ENCODE measurements at regions not wholly inside any gene's neighbourhood (a gene's known extent, or its start where the extent isn't known, plus 50 kb on each side); places are given as distances from the start of the nearest gene placed in this dataset.
"Not testable (repeated sequence)": the region's sequence is repeated elsewhere in the genome, so short reads cannot be mapped to it uniquely, and the experiment has no call there.

DNA sequence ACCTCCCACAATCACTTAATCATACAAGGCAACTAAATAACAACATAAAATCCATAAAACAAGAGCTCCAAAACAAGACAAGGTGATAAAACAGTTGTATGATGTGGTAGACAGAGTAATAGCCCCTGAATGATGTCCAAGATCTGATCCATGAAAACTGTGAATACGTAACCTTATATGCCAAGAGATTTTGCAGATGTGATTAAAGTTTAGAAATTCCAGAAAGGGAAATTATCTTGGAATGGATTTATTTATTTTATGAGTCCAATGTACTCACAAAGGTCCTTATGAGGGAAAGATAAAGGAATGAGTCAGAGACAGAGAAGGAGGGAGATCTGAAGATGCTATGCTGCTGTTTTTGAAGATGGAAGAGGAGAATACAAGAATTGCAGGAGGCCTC is 1775.7 kb upstream of the C9orf72 start:
- no peak for DNase-seq
- no peak overlapping the region for H3K27ac Mint-ChIP-seq
- no peaks in the 10 kb centered on the region for H3K27me3 Mint-ChIP-seq
- no peak overlapping the region for H3K4me3 Mint-ChIP-seq
- no peaks in the 10 kb centered on the region for H3K4me1 Mint-ChIP-seq
- H3K9me3 Mint-ChIP-seq, result peaks cover 0 to 12% of the 10 kb centered on the region in 2 donors
- no peak for ATAC-seq

DNA sequence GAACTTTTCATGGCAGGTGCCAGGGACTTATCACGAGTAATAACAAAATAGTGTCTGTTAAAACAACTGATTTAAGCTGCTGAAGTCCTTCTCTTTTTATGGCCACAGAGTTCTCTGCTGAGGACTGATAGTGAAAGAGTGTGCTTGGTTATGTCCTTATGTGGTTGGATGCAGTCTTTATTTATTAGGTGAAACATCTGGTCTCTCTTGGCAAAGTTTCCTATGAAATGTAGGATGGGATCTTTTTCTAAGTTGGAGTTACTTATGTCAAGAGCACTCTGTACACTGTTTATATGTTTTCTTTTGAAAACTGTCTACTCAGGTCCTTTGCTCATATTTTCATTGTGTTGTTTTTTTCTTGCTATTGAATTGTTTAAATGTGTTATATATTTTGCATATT is 1816.1 kb upstream of the C9orf72 start:
- H3K4me3 Mint-ChIP-seq, result no peak overlapping the region

DNA sequence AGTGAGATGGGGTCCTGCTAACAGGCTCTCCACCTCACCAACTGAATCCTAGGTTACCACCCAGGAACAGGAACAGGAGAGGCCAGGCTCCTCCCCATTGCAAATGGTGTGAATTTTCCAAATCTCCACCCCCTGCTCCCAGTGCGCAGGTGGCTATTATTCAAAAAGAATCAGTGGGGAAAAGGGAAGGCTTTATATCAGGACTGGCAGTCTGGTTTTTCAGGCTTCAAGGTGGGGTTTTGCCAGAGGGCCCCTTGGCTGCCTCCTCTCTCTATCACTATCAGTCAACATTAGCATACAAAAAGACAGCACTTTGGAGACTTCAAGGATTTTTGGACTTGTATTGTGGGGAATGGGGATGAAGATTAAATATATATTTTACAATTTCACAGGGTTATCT is 1817.6 kb upstream of the C9orf72 start:
- no peaks in the 10 kb centered on the region for H3K27me3 Mint-ChIP-seq
- H3K4me3 Mint-ChIP-seq, result no peak overlapping the region
- ATAC-seq (no peak), DNase-seq (no peak)
- no peak overlapping the region for H3K27ac Mint-ChIP-seq
- H3K4me1 Mint-ChIP-seq, result no peaks in the 10 kb centered on the region
- H3K9me3 Mint-ChIP-seq, result peaks cover 0 to 14% of the 10 kb centered on the region in 2 donors

More for the DNA sequence above, 1816.1 kb upstream of the C9orf72 start:
- Mint-ChIP-seq H3K27me3 (no peaks in the 10 kb centered on the region), H3K9me3 (peaks cover 0 to 19% of the 10 kb centered on the region in 2 donors), H3K27ac (no peak overlapping the region), H3K4me1 (no peaks in the 10 kb centered on the region)
- no peak for DNase-seq
- no peak for ATAC-seq

DNA sequence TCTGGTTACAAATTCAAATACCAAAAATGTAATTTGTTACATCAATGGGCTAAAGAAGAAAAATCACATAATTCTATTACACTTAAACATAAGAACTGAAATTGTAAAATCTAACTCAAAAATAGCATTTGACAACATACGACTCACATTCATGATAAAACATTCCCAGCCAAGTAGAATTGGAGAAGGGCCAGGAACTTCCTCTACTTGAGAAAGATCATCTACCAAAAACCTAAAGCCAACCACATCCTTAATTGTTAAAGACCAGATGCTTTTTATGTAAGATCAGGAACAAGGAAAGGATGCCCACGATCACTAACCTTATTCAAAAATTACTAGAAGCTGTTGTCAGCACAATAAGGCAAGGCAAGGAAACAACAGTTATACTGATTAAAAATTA is 1819.8 kb upstream of the C9orf72 start:
- H3K4me1 Mint-ChIP-seq, result no peaks in the 10 kb centered on the region
- peaks cover 0 to 14% of the 10 kb centered on the region in 2 donors for H3K9me3 Mint-ChIP-seq
- H3K4me3 Mint-ChIP-seq, result no peak overlapping the region
- ATAC-seq (no peak), DNase-seq (no peak)
- H3K27me3 Mint-ChIP-seq, result no peaks in the 10 kb centered on the region
- H3K27ac Mint-ChIP-seq, result no peak overlapping the region

DNA sequence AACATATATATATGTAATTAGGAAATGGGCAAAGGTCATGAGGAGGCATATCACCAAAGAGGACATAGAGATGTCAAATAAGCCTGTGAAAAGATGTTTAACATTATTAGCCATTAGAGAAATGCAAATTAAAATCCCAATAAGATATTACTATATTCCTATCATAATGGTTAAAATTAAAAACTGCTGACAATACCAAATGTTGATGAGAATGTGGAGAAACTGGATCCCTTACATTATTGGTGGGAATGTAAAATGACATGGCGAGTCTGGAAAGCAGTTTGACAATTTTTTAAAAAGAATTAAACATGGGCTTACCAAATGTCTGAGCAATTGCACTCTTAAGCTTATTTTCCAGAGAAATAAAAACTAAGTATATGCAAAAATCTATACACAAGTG is 1821.6 kb upstream of the C9orf72 start:
- ATAC-seq (no peak), DNase-seq (no peak)
- H3K27ac Mint-ChIP-seq, result no peak overlapping the region
- no peaks in the 10 kb centered on the region for H3K27me3 Mint-ChIP-seq
- peaks cover 0 to 8% of the 10 kb centered on the region in 2 donors for H3K9me3 Mint-ChIP-seq
- H3K4me3 Mint-ChIP-seq, result no peak overlapping the region
- no peaks in the 10 kb centered on the region for H3K4me1 Mint-ChIP-seq

DNA sequence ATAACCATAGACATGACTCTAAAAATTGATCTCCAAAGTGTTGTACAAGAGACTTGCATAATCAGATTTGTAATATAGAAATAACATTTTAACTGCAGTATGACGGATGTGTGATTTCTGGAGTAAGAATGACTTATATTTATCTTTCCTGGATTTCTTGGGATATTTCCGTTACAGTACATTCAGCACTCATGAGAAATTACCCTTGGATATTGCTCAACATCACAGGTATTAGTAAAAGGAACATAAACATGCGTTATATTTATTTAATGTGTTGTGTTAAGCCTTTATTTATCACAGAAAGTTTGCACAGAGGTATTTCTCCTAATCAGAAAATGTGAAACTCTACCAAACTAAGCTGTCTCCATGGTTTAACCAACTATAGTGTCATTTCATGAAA is 1823.9 kb upstream of the C9orf72 start:
- no peak for ATAC-seq
- no peak for DNase-seq
- H3K4me1 Mint-ChIP-seq, result no peaks in the 10 kb centered on the region
- no peaks in the 10 kb centered on the region for H3K27me3 Mint-ChIP-seq
- H3K4me3 Mint-ChIP-seq, result no peak overlapping the region
- no peaks in the 10 kb centered on the region for H3K9me3 Mint-ChIP-seq
- no peak overlapping the region for H3K27ac Mint-ChIP-seq

DNA sequence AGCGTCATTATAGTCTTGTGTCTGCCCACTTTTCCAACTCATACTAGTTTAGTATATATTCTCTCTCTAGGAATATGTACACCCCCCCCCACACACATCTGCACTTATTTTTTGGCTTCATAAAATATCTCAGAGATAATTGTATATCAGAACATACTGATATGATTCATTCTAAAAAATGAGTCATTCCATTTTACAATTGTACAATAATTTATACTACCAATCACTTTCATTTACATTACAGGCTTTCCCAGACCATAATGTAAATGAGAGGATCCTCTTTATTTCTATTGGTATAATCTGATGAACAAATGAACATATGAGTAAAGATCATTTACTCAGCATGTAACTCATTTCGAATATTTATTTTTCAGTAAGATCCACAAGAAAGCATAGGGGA is 1842.9 kb upstream of the C9orf72 start:
- Mint-ChIP-seq H3K27ac (no peak overlapping the region), H3K9me3 (peaks cover 0 to 4% of the 10 kb centered on the region in 2 donors), H3K4me1 (no peaks in the 10 kb centered on the region), H3K4me3 (no peak overlapping the region), H3K27me3 (no peaks in the 10 kb centered on the region)
- ATAC-seq (no peak), DNase-seq (no peak)

DNA sequence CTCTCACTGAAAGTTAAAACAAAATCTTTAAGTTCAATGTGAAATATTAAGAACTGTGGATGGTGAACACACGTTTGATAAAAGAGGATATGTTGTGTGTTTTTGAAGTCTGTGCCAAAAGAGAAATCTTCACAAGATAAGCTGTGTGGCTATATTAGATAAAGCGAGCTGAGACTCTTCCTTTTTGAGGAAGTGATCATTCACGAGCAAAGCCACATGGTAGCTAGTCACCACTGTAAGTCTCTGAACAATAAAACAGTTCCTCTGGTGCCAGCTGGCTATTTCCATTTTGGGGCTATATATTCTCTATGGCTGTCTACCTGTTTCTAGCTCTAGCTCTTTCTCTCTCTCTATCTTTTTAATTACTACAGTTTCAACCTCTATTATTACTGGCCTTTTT is 1849.2 kb upstream of the C9orf72 start:
- ATAC-seq, result no peak
- no peak overlapping the region for H3K27ac Mint-ChIP-seq
- DNase-seq, result no peak
- peaks cover 0 to 4% of the 10 kb centered on the region in 2 donors for H3K9me3 Mint-ChIP-seq
- no peaks in the 10 kb centered on the region for H3K4me1 Mint-ChIP-seq
- H3K27me3 Mint-ChIP-seq, result no peaks in the 10 kb centered on the region
- no peak overlapping the region for H3K4me3 Mint-ChIP-seq

DNA sequence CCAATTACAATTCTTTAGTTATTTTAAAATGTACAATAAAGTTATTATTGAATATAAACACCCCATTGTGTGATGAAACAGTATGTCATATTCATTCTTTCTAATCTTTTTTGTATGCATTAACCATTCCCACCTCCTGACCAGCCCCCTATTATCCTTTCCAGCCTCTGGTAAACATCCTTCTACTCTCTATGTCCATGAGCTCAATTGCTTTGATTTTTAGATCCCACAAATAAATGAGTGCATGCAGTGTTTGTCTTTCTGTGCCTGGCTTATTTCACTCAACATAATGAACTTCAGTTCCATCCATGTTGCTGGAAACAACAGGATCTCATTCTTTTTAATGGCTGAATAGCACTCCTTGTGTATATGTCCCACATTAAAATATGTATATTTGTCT is 1858.9 kb upstream of the C9orf72 start:
- Mint-ChIP-seq H3K27me3 (no peaks in the 10 kb centered on the region), H3K27ac (no peak overlapping the region), H3K4me1 (no peaks in the 10 kb centered on the region), H3K4me3 (no peak overlapping the region), H3K9me3 (peaks cover 0 to 12% of the 10 kb centered on the region in 2 donors)
- ATAC-seq (no peak), DNase-seq (no peak)

DNA sequence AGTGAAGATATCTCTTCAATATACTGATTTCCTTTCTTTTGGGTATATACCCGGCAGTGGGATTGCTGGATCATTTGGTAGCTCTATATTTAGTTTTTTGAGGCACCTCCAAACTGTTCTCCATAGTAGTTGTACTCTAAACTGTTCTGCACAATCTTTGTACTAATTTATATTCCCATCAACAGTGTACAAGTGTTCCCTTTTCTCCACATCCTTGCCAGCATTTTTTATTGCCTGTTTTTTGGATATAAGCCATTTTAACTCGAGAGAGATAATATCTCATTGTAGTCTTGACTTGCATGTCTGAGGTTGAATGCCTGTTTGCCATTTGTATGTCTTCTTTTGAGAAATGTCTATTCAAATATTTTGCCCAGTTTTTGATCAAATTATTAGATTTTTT is 1859.4 kb upstream of the C9orf72 start:
- peaks cover 0 to 12% of the 10 kb centered on the region in 2 donors for H3K9me3 Mint-ChIP-seq
- H3K4me1 Mint-ChIP-seq, DNase-seq, H3K4me3 Mint-ChIP-seq, H3K27ac Mint-ChIP-seq, ATAC-seq, H3K27me3 Mint-ChIP-seq: not testable (repeated sequence)

DNA sequence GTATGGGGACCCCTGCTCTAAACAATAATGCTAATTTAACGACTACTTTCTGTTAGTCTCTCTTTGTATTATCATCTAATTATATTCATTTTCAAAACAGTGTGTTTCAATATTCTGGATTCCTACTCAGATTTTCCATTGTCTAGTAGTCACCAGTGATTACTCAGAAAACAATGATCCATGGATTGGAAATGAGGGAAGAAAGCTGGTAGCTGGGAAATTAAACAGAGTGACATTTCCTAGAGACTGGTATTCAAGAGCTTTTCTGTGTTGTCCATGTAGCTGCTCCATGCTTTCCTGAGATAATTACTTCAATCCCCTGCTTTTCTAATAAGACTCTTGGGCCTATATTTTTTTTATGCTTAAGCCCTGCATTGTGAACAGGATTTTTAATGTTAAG is 1862.1 kb upstream of the C9orf72 start:
- H3K9me3 Mint-ChIP-seq, result peaks cover 0 to 12% of the 10 kb centered on the region in 2 donors
- H3K27ac Mint-ChIP-seq, result no peak overlapping the region
- no peaks in the 10 kb centered on the region for H3K27me3 Mint-ChIP-seq

DNA sequence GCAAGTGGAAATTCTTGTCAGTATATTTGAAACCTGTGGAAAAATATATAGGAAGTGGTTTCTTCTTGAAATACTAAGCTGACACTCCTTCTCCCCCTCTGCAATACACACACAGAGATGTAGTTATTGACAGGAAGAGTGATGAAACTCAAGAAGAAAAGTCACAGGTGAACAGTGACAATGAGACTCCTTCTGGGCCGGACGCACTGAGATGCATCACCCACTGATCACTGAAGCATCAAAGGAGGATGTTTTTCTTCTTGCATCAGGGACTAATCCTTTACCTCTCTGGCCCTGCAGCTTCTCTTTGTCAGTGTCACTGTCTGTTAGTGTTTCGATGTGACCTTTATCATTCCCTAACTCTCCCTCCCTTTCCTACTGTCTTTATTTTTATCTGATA is 1864.2 kb upstream of the C9orf72 start:
- Mint-ChIP-seq H3K27me3 (no peaks in the 10 kb centered on the region), H3K4me1 (no peaks in the 10 kb centered on the region), H3K27ac (no peak overlapping the region), H3K9me3 (peaks cover 0 to 17% of the 10 kb centered on the region in 2 donors), H3K4me3 (no peak overlapping the region)
- DNase-seq (no peak), ATAC-seq (no peak)

More for the DNA sequence above, 1862.1 kb upstream of the C9orf72 start:
- DNase-seq (no peak), ATAC-seq (no peak)
- Mint-ChIP-seq H3K4me1 (no peaks in the 10 kb centered on the region), H3K4me3 (no peak overlapping the region)

DNA sequence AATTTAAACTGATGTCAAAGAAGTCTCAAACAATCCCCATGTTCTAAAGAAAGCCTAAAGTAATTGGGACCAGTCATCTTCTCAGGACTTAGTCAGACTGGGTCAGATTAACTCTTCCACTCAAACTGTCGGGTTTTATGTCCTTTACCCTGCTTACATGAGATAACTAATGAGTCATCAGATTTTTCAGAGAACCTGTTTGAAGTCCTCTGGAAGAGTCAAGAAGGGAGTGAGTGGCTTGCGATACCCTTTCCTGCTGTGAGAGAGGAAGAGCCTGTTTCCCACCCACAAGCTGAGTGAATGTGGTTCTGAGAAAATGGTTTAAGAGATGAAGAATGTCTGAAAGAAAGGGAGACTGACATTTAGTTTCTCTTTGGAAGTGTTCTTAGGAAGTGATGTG is 1866.7 kb upstream of the C9orf72 start:
- H3K27ac Mint-ChIP-seq, result no peak overlapping the region
- ATAC-seq (no peak), DNase-seq (no peak)
- H3K4me1 Mint-ChIP-seq, result no peaks in the 10 kb centered on the region
- peaks cover 0 to 10% of the 10 kb centered on the region in 2 donors for H3K9me3 Mint-ChIP-seq
- no peak overlapping the region for H3K4me3 Mint-ChIP-seq
- H3K27me3 Mint-ChIP-seq, result no peaks in the 10 kb centered on the region

DNA sequence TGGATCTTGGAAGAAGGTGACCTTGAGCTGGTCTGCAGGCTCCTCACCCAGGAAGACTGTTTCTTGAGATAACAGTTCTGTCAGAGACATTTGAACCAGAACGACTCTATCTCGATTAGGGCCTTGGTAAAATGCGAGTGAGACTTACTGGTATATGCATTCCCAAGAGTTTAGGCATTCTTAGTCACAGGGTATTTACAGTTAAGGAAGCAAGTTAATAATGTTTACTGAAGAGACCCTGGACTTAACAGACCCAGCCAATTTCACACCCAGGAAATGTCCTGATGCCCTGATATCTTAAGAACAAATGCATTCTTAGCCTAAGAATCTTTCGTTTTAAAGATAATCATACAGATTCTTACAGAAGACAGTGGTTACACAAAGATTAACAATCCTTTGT is 1867.2 kb upstream of the C9orf72 start:
- Mint-ChIP-seq H3K27me3 (no peaks in the 10 kb centered on the region), H3K9me3 (peaks cover 0 to 10% of the 10 kb centered on the region in 2 donors), H3K4me3 (no peak overlapping the region), H3K4me1 (no peaks in the 10 kb centered on the region), H3K27ac (no peak overlapping the region)
- ATAC-seq (no peak), DNase-seq (no peak)

DNA sequence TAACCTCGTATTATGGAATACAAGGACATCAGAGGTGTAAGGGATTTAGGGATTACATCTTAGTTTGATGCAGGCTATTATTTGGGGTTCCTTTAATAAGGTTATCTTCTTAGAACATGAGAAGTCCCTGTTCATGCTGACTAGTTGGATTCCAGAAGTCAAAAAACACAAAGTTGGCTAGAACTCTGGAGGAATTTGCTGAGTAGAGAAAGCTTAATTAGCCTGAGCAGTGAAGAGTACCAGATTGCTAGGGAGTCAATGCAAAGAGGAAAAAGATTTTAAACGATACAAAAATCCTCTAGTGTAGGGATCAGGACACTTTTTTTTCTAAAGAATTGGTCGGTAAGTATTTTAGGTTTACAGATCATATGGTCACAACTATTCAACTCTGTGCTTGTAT is 1872.5 kb upstream of the C9orf72 start:
- Mint-ChIP-seq H3K27me3 (no peaks in the 10 kb centered on the region), H3K4me3 (no peak overlapping the region), H3K4me1 (no peaks in the 10 kb centered on the region), H3K9me3 (peaks cover 8 to 21% of the 10 kb centered on the region in 2 donors), H3K27ac (no peak overlapping the region)
- DNase-seq (no peak), ATAC-seq (no peak)

DNA sequence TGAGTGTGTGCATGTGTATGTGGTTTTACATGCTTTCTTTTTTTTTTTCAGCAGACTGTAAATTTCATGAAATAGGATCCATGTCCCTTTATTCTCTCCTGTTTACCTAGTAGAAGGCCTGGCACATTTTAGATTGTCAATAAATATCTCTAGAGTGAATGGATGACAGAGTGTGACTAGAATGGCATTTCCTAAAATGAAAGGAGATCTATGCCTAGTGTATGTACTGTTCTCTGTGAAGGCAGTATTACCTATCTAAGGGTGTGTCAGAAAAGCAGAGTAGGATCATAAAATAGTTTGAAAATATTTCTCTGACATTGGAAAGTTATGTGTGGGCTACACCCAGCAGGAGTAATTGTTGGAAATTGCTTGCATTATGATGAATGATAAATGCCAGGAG is 1876.0 kb upstream of the C9orf72 start:
- H3K4me3 Mint-ChIP-seq, result no peak overlapping the region
- no peak overlapping the region for H3K27ac Mint-ChIP-seq
- DNase-seq (no peak), ATAC-seq (no peak)
- H3K27me3 Mint-ChIP-seq, result no peaks in the 10 kb centered on the region
- H3K9me3 Mint-ChIP-seq, result peaks cover 14 to 31% of the 10 kb centered on the region in 2 donors
- no peaks in the 10 kb centered on the region for H3K4me1 Mint-ChIP-seq

DNA sequence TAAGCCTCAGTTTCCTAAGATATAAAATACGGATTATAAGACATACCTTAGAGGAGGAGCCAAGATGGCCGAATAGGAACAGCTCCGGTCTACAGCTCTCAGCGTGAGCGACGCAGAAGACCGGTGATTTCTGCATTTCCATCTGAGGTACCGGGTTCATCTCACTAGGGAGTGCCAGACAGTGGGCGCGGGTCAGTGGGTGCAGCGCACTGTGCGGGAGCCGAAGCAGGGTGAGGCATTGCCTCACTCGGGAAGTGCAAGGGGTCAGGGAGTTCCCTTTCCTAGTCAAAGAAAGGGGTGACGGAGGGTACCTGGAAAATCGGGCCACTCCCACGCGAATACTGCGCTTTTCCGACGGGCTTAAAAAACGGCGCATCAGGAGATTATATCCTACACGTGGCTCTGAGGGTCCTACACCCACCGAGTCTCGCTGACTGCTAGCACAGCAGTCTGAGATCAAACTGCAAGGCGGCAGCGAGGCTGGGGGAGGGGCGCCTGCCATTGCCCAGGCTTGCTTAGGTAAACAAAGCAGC is 1877.1 kb upstream of the C9orf72 start:
- not testable (repeated sequence) for H3K4me1 Mint-ChIP-seq, H3K4me3 Mint-ChIP-seq, H3K27me3 Mint-ChIP-seq, DNase-seq, ATAC-seq, H3K27ac Mint-ChIP-seq
- H3K9me3 Mint-ChIP-seq, result peaks cover 14 to 31% of the 10 kb centered on the region in 2 donors

Measured in stimulated activated naive CD8-positive, alpha-beta T cell treated with anti-CD3 and anti-CD28 coated beads, Interleukin-15, amount 100 ng/mL, for 72 hours (primary cell).